ENCODE measurements at regions not wholly inside any gene's neighbourhood (a gene's known extent, or its start where the extent isn't known, plus 50 kb on each side); places are given as distances from the start of the nearest gene placed in this dataset.

- TF ChIP-seq ZNF547 (CRISPR knock-in tag; IDR thresholded peaks at IDR 0.05): no peak
- TF ChIP-seq ZNF281 (CRISPR knock-in tag; IDR thresholded peaks at IDR 0.05; ENCODE audit: borderline replicate concordance): peak; percentile 69; the same call in 1 of the 2 replicates
- TF ChIP-seq POLR2AphosphoS5 (IDR thresholded peaks at IDR 0.05; ENCODE audit: low read depth, low read length): peak; percentile 82
- peak; percentile 75; the same call in 1 of the 2 replicates for TF ChIP-seq SIX4 (CRISPR knock-in tag; IDR thresholded peaks at IDR 0.05)
- peak; percentile 67 for TF ChIP-seq ZNF142 (CRISPR knock-in tag; IDR thresholded peaks at IDR 0.05)
- TF ChIP-seq PREB (CRISPR knock-in tag; IDR thresholded peaks at IDR 0.05): 0 out of 2 replicates have a peak, but pooled peaks have one; percentile 33
- peak; percentile 65; the same call in 1 of the 2 replicates for TF ChIP-seq DZIP1 (CRISPR knock-in tag; IDR thresholded peaks at IDR 0.05)
- peak; percentile 95 for TF ChIP-seq ZNF503 (CRISPR knock-in tag; IDR thresholded peaks at IDR 0.05)
- no peak for TF ChIP-seq SMARCC2 (IDR thresholded peaks at IDR 0.05)
- 0 out of 2 replicates have a peak, but pooled peaks have one; percentile 62 for TF ChIP-seq RBAK (CRISPR knock-in tag; IDR thresholded peaks at IDR 0.05)
- peak; percentile 68; the same call in 1 of the 2 replicates for TF ChIP-seq ZKSCAN8 (CRISPR knock-in tag; IDR thresholded peaks at IDR 0.05; ENCODE audit: borderline replicate concordance)
- TF ChIP-seq ARNT2 (CRISPR knock-in tag; IDR thresholded peaks at IDR 0.05; ENCODE audit: low read depth): peak; percentile 98
- TF ChIP-seq SNAI1 (CRISPR knock-in tag; IDR thresholded peaks at IDR 0.05; ENCODE audit: borderline replicate concordance): 0 out of 2 replicates have a peak, but pooled peaks have one; percentile 9
- peak; percentile 56; the same call in 1 of the 2 replicates for TF ChIP-seq ZNF274 (CRISPR knock-in tag; IDR thresholded peaks at IDR 0.05)
These were observed 310.6 kb downstream of the SEC14L1 start (continued) for GRCh38 chr17:77451245-77451893.

Data from HepG2 (cell line).